ENCODE measurements at regions not wholly inside any gene's neighbourhood (a gene's known extent, or its start where the extent isn't known, plus 50 kb on each side); places are given as distances from the start of the nearest gene placed in this dataset.

DNA sequence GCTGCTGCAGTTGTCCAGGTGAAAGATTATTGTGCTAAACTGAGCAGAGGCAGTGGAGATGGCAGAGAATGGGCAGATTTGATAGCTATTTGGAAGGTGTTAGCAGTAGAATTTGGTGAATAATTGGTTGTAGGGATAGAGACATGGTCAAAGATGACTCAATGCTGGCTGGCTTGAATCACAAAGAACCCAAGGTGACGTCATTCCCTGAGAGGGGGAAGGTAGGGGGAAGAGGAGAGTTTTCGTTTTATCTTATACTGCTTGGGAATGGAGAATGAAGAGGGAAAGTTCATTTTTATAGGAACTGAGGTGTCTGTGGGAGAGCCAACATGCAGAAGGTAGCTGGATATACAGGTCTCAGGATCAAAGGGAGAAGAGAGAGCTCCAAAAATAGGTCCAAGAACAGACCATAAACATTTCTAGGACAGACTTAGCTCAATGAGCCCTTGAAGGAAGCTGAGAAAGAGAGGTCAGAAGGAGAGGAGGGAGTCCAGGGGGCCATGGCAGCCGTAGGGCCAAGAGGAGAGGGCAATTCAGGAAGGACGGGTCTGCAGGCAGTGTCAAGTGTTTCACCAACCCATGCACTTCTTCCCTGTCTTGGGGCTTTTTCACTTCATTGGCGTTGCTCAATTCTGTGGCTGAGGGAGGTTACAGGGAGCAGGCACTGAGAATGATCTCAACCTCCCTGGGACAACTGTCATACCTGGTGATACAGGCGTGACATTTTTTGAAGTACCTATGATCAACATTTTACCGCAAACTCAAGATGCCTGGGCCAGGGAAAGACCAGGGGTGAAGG, 281.3 kb downstream of the TDRD15 start:
- DNase-seq = no peak

DNA sequence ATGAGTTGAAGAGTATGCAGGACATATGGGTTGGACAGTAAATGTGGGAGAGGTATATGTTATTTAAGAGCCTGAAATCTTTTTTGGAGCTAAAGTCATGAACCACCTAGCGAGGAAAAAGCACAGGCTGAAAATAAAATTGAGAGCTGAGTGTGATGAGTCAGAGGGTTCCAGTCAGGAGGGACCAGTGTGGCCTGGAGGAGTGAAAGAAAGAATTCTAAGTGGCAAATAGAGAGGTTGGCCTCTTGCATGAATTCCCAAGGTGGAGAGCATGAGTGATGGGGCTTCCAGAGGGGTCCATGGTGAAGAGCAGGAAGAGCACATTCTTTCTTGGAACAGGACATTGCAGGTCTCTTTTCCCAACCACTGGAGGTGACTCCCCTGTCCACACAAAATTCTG, 282.6 kb downstream of the TDRD15 start:
- DNase-seq = no peak

DNA sequence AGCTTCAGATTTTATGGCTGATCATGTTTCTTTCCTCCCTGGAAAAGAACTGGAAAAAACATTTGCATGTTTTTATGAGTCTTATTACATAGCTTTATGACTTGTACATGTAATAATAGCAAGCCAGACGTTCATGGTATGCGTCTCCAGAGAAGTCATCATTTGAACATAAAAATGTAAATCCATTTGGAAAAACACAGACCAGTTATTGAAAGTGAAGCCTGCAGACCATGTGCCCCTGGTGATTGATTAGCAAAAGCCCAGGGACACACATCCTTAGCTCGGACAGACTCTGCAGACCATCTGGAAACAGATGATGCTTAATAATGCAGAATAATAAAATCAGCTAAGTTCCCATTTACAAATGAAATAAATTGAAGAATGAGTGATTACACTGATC, 283.1 kb downstream of the TDRD15 start:
- DNase-seq = no peak

DNA sequence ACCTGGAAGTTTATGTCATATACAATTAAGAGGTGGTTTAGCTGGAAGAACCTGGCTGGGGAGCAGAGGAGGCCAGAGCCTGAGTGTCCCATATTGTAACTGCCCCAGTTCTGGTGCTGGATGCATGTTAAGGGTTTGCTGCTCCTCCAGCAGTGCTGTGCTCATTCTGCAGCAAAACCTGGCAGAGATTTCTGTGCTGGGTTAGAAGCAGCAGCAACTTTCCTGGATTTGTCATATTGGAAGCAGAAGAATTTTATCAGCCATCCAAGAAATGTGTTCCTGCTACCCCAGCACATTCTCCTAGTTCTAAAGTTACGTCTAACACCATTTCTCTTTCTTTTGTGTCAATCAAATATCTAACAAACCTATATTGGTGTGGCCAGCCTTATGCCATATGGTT, 284.1 kb downstream of the TDRD15 start:
- DNase-seq = no peak

DNA sequence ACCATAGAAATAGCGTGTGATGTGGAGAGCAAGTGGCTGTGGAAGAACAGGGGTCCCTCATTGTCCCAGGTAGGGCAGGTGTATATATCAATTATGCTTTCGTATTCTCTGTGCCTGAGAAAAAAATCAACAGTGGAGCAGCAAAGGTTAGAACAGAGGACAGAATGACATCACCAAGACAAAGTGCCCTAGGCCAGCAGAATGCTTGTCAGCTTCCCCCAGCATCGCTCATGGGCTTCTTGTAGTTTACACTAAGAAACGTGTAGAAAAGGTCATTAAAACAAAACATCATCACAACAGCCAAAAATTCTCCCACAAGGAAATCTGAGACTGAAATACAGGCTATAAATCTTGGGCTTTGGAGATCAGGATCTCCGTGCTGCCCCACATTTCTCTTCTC, 288.0 kb downstream of the TDRD15 start:
- DNase-seq = no peak

DNA sequence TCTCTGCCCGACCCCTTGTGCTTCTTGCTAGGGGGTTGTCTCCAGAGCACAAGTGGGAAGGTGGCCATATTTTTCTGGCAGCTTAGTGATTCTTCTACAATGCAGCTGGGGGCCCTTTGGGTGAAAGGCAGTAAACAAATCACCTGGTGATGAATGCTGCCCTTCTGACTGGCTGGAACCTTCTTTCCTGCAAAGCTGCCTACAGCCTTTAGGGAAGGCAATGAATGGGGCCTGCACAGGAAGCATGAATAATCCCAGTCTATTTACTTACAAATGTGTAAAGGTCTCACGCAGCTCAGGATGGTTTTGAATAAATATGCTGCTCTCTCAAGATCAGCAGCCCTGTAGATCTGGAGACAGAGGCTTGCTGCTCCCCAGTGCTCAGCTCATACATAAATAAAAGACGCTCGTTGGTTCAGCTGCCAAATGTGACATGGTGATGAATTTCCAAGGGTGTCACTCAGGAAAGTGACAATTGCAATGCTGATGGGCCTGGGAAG, 289.2 kb downstream of the TDRD15 start:
- no peak for DNase-seq

DNA sequence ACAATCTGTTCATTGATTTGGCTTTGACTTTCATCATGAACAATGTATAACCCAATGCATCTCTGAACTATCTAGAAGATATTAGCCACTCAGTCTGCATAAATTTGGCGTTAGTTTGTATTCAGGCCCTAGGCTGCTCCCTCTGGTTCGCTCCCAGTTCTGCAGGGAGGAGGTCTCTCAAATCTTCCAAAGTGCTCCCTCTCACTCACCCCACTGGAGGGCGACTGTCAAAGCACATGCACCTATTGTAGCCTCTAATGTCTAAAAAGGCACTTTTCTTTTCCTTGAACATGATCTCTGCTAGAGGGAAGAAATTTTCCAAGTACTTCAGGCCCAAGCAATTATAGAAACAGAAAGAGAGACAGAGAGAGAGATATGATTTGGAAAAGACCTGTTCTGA, 291.5 kb downstream of the TDRD15 start:
- no peak for DNase-seq

DNA sequence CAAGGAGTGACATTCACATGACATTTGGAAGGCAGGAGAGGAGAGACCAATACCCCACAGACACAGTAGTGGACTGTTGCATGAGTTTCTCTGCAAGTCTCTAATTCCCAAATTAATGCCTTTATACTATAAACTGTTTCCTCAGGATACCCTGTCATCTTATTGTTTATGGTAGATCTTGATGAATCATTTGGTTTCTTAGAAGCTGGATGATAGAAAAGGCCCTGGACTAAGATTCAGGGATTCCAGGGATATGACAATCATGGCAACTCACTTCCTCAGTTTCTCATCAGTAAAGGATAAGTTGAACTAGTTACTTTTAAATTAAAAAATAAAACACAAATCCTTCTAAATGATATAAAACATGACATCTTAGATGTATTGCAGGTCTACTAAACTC, 292.5 kb downstream of the TDRD15 start:
- no peak for DNase-seq

DNA sequence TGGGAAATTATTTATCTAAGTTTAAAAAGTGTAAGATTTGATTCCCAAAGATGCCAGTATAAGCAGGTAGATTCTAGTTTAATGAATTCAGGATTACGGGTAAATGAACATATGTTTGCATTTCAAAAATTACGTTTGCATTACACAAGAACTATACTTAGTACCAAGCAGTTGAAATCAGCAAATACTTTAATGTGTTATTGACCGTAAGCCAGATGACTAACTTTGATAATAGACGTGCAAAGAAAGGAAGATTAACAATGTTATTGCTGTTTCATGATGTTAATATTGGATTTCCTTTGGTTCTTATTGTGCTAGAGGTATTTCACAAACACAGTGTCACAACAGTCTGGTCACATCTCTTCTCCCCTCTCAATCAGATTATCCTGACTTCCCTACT, 294.7 kb downstream of the TDRD15 start:
- no peak for DNase-seq

DNA sequence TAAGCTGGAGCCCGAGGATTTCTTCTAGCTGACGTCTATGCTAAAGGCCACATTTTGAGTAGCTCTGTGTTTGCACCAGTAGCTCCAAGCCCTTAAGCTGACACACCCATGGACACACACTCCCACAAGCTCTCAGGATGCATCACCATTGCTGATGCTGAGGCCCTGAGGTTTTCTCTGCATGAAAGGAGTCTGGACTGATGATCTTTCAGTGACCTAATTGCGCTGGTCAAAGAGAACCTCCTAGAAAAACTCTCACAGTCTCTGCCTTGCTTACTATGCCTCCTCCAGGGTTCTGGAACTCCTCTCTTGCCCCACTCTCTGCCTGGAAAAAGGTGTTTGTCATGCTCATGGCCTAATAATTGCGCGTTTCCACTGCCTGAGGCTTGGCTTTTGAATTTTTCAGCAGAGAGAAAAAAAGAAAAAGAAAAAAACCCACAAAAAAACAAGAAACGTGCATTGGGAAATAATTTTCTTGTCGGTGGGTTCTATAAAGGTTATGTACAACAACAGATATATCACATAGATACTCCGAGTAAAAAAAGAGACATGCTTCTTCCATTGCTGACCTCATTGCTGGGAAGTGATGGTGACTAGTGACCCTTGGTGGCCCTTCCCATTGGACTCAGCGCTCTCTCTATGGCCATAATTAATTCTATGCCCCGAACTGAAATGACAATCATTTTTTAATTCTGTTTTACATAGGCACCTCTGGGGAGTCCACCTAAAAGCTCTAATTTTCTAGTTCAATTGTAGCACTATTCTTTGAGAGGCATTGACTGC, 297.0 kb downstream of the TDRD15 start:
- DNase-seq = no peak

DNA sequence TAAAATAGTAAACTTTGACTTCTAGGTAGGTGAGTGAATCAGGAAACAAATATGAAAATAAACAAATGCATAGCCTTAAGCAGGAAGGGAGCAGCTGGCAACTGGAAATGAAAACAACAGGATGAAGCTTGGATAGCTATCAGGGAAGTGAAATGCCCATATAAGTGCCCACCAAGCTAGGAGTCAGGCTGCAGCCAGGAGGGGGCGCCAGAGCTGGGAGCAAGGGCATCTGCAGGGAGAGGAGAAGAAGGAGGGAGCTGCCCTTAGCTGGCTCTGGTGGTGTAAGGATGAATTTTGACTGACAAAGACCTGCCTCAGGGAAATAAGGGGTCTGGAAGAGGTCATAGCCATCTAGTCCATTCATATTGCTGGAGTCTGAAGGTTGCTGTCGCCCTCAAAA, 298.3 kb downstream of the TDRD15 start:
- peak in 1 of 2 donors; percentile 32 for DNase-seq

DNA sequence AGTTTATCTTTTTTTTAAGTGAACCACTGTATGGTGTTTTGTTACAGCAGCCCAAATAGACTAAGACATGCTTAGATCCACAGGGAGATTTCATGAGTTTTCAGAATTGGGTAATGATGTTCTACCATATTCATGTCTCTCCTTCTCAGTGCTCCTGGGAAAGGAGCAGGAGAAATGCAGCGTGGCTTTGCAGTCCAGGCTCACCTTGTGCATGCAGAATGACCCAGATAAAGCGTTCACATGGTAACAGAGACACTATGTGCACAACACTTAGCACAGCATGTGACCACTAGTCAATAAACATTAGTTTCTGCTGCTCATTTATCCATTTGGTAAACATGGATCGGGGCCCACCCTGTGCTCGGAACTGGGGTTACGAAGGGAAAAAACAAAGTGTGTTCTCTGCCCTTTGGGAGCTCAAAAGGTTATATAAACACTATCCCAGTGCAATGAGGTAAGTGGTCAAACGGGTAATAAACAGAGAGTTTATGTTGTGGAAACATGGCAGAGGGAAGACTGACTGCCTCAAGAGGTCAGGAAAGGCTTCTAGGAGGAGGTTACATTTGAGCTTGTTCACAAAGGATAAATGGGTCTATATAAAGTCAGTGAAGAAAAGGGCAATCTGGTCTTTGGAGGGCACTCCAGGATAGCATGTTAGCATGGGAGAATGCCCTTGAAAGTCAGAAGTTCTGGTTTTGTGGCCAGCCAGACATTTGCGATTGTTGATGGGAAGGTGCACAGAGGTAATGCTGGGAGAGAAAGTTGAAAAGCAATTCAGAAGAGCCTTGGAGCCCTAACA, 299.2 kb downstream of the TDRD15 start:
- no peak for DNase-seq

DNA sequence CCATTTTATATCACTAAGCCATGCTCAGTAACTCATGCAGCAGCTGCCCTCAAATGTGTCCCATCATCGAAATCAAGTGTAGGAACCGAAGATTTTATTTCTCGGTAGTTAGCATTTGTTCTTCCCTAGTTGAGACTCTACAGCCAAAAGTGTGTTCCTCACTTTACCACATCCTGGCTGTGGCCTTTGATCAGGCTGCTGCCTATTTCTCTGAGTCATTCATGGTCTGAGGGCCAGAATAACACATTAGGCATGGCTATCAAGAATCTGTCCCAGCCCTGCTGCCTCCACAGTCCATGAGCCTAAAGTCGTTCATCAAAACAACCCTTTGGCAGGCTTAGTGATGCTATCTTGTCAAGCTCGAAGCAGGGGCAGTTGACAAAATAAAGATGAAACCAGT, 300.1 kb downstream of the TDRD15 start:
- DNase-seq = no peak

DNA sequence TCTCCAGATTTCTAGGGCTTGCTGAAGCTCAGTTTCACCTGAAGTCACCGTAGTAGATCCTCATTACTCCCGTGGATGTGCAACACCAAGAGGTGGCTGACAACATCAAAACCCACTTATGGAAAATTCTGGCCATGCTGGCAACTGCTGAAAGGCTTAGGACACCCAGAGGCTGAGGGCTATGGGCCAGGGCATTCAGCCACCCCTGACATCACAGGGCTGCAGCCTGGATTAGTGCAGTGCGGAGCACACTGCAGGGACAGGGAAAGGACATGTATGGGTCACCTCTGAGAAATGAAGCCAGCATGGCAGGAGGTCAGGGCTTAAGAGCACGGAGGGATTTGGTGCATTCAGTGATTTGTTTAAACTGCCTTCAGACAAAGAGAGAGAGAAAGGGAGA, 300.6 kb downstream of the TDRD15 start:
- no peak for DNase-seq

DNA sequence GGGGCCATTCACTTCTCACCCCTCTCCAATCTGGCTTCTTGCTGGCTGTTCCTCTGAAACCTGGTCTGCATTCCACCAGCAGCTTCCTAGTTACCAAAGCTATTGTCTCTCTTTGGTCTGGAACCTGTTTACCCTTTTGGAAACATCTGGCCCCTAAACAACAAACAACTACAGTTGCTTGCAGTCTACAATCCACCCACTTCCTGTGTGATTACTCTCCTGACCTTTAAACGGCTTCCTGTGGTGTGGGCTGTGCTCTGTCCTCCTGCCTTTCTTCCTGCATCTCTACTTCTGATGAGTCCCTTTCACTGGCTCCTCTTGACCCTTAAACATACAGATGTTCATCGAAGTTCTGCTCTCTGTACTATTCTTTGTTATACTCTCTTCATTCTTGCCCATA, 303.8 kb downstream of the TDRD15 start:
- DNase-seq = no peak

DNA sequence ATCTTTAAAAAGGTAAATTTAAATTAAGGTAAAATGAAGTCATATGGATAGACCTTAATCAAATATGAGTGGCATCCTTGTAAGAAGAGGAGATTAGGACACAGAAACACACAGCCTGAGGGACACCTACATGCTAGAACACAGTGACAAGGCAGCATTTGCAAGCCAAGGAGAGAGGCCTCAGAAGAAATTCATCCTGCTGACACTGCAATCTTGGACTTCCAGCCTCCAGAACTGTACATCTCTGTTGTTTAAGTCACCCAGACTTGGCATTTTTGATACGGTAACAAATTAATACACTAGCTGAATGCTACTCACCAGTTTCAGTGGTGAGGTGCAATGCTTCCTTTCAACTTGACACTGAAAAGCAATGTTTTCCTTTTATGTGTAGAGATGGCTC, 305.0 kb downstream of the TDRD15 start:
- DNase-seq = no peak

DNA sequence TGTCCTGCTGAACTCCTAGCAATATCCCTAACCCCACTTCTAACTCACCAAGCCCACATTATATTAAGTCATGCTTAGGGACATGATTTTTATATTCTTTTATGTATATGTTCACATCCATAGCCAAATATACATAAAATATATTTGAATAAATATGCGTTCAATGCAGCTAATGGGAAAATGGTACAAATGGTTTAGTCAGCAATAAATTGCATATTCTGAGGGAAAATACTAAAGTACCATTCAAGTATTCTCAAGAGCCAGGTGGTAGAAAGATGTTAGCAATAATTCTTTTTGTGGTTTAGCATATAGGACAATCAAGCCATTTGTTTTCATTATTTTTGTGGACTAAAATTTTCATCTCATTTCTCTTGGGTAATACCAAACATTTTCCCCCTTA, 306.0 kb downstream of the TDRD15 start:
- DNase-seq = no peak

DNA sequence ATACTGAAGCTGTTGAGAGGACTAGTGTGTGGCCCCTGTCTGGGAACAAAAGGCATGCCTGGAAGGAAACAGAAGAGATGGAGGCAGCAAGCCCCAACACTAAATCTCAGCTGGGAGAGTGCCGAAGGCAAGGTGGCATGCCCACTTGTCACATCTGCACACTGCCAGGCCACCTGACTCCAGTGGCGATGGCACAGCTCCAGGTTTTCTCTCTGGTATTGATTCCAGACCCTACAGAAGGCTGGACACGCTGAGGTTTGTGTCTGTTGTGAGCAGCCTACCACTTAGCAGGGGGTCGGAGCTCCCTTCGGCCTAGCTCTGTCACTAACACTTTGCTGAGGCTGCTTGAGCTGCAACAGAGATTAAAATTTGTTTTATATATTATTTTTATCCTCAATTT, 307.3 kb downstream of the TDRD15 start:
- DNase-seq = no peak

DNA sequence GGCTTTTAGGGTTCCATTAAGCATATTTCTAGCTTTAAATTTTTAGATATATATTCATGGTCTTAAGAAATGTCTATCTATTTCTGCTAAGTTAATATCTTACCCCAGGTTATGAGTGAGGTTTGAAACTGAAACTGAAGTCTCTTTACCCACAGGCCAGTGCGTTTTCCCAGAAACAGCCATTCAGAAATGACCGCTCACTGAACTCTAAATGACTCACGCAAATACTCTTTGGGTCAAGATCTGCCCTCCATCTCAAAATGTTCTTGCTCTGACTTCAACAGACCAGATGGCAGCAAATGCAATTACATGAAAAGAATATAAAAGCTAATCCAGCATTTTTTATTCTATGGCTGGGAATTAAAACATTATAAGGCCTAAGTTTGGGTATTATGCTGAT, 315.2 kb downstream of the TDRD15 start:
- DNase-seq = no peak

DNA sequence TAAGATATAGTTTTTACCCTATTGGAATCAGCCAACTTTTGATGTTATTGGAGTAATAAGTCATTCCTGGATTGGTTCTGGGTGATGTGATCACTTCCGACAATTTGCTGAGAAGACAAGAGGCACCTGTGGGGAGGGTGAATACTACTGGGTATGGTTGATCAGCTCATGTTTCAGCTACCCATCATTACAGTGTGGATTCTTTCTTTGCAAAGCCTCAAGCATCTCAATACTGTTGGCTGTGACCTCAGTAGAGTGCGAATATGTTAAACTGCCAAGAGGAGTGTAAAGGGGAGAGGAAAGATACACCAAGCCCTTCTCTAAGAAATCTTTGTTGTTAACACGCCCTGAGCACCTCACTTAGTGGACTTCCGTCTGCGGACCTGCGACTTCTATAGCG, 317.7 kb downstream of the TDRD15 start:
- DNase-seq = no peak

DNA sequence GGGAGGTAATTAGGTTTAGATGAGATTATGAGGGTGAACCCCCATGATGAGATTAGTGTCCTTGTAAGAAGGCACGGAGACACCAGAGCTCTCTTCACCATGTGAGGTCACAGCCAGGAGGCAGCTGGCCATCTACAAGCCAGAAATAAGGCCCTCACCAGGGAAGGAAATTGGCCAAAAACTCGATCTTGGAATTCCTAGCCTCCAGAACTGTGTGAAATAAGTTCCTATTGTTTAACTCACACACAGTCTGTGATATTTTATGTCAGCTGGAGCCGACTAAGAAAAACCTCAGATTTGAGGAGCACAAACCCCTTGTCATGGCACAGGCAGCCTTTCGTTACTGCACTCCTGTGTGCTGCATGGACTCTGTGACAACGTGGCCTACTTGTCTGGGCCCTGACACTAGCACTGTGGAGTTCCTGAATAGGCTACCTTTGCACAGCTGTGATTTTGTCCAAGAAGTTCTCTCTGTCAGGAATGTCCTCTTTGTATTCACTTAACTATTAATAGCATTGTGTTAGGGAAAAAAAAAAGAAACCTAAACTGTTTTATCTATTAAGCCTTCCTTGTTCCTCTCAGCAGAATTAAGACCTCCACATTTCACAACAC, 319.8 kb downstream of the TDRD15 start:
- no peak for DNase-seq

DNA sequence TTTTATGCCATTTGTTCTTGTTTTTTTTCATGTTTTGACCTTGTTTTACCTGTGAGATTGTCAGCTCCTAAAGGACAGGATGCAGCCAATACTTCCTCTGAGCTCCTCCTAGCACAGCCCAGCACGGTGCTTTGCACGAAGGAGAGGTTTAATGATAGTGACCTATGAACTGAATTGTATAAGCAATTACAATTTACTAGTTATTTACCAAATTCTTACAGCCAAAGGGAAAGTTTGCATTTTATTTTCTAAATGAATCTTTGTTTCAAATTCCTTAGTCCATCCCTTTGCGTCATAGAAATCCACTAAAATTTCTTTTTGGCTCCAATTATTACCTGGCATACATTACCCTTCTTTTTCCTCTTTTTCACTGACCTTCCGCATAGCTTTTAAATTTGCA, 326.1 kb downstream of the TDRD15 start:
- DNase-seq = no peak

DNA sequence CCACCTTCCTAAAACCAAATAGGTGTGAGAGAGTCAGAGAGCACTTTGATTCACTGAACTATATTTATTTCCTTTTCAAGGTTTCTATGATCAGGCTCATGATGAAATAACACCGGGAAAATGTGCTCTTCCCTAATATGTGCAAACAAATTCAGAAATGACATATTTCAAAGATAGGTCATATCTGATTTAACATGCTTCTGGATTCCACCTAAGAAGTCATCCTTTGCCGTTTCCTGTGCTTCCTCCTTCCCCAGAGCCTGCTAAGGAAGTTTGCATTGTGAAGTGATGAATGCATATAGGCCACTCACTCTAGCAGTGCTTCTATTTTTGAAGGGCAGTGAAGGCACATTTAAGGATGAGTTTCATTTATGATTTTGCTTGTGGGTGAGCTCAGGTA, 327.6 kb downstream of the TDRD15 start:
- no peak for DNase-seq

All from stimulated activated CD4-positive, alpha-beta T cell treated with anti-CD3 and anti-CD28 coated beads, Interleukin-2, amount 100 ng/mL, for 24 hours (primary cell).